ENCODE measurements at regions not wholly inside any gene's neighbourhood (a gene's known extent, or its start where the extent isn't known, plus 50 kb on each side); places are given as distances from the start of the nearest gene placed in this dataset.
"Not testable (repeated sequence)": the region's sequence is repeated elsewhere in the genome, so short reads cannot be mapped to it uniquely, and the experiment has no call there.

DNA sequence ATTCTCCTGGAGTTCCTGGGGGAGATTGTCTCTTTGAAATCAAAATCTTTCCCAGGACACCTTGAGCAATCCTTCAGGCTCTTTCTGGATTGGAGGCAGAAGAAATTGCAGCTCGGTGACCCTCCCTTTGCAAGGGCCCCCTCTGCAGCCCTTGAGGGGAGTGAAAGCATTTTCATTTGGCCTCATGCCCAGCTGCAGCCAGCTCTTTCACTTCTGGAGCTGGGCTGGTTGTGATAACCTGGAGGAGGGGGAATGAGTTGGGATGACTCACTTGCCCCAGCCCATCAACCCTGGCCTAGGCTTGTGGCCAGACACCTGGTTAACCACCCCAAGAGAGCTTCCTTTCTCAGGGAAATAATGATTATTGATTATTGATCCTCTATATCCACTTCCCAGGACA lies 129.7 kb downstream of the POTEG start:
- DNase-seq; H3K4me3 Mint-ChIP-seq; H3K9me3 Mint-ChIP-seq (ENCODE audit: low read depth); ATAC-seq; intact Hi-C loops (cut with DNase I, micrococcal nuclease); H3K27ac Mint-ChIP-seq; H3K27me3 Mint-ChIP-seq; H3K4me1 Mint-ChIP-seq; CTCF ChIA-PET; H3K36me3 Mint-ChIP-seq (ENCODE audit: low read depth); POLR2A ChIA-PET: not testable (repeated sequence)

DNA sequence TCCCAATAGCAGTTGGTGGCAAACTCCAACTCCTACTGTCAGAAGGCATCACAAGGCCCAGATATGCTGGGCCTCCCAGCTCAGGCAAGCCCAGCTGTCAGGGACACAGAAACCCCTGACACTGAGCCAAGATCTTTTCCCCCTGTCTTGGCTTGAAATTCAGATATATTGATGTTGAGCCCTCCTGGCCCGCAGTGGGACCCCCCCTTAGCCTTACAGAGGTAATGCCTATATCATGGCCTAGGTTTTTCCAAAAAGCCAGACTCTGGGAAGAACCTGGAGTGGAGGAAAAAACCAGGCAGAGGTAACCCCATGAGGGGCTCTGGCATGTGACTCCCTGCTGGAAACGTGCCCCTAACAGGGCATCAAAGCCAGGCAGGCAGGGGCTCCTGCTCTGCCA lies 129.2 kb downstream of the POTEG start:
- H3K9me3 Mint-ChIP-seq (ENCODE audit: low read depth); POLR2A ChIA-PET; CTCF ChIA-PET; H3K4me3 Mint-ChIP-seq; ATAC-seq; intact Hi-C loops (cut with DNase I, micrococcal nuclease); DNase-seq; H3K4me1 Mint-ChIP-seq; H3K36me3 Mint-ChIP-seq (ENCODE audit: low read depth); H3K27ac Mint-ChIP-seq; H3K27me3 Mint-ChIP-seq: not testable (repeated sequence)

DNA sequence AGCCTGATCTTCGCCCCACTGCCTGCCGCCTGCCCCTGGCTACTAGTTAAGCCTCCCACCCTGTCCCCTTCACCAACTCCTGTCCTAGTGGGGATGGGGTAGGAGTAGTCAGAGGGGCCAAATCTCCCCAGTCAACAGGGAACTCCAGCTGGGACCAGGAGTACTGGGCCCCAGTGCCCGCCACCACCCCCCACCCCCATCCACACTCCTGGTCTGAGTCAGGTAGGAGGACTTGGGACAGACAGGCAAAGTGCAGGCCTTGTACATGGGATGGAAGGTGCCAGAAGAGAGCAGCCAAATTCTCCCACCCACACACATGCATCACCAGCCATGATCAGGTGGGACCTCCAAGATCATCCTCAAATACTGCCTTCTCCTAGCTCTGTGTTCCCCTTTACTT lies 128.4 kb downstream of the POTEG start:
- CTCF ChIA-PET; H3K4me1 Mint-ChIP-seq; intact Hi-C loops (cut with DNase I, micrococcal nuclease); H3K4me3 Mint-ChIP-seq; H3K36me3 Mint-ChIP-seq (ENCODE audit: low read depth); H3K9me3 Mint-ChIP-seq (ENCODE audit: low read depth); H3K27me3 Mint-ChIP-seq; ATAC-seq; H3K27ac Mint-ChIP-seq; POLR2A ChIA-PET; DNase-seq: not testable (repeated sequence)

DNA sequence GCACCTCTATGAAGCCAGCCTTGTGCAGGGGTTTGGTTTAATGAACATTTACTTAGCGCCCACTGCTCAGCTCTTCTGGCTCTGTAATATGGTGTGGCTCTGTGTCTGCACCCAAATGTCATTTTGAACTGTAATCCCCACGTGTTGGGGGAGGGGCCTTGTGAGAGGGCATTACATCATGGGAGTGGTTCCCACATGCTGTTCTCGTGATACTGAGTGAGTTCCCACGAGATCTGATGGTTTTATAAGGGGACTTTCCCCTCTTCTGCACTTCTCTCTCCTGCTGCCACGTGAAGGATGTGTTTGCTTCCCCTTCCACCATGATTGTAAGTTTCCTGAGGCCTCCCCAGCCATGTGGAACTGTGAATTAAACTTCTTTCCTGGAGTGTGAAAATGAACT lies 127.7 kb downstream of the POTEG start:
- H3K36me3 Mint-ChIP-seq (ENCODE audit: low read depth); H3K27ac Mint-ChIP-seq; DNase-seq; intact Hi-C loops (cut with DNase I, micrococcal nuclease); POLR2A ChIA-PET; CTCF ChIA-PET; H3K9me3 Mint-ChIP-seq (ENCODE audit: low read depth); H3K27me3 Mint-ChIP-seq; H3K4me3 Mint-ChIP-seq; H3K4me1 Mint-ChIP-seq; ATAC-seq: not testable (repeated sequence)

DNA sequence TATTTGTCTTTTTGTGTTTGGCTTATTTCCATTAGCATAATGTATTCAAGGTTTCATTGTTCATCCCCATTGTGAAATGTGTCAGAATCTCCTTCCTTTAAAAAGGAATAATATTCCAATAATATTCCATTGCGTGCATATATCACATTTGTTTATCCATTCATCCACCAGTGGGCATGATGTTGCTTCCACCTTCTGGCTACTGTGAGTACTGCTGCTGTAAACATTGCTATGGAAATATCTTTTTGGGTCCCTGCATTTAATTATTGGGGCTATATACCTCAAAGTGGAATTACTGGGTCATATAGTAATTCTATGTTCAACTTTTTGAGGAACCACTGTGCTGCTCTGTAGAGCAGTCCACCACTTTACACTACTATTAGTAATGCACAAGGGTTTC lies 123.1 kb downstream of the POTEG start:
- H3K36me3 Mint-ChIP-seq (ENCODE audit: low read depth); H3K27me3 Mint-ChIP-seq; DNase-seq; H3K4me3 Mint-ChIP-seq; H3K27ac Mint-ChIP-seq; H3K9me3 Mint-ChIP-seq (ENCODE audit: low read depth); POLR2A ChIA-PET; H3K4me1 Mint-ChIP-seq; ATAC-seq; intact Hi-C loops (cut with DNase I, micrococcal nuclease); CTCF ChIA-PET: not testable (repeated sequence)

DNA sequence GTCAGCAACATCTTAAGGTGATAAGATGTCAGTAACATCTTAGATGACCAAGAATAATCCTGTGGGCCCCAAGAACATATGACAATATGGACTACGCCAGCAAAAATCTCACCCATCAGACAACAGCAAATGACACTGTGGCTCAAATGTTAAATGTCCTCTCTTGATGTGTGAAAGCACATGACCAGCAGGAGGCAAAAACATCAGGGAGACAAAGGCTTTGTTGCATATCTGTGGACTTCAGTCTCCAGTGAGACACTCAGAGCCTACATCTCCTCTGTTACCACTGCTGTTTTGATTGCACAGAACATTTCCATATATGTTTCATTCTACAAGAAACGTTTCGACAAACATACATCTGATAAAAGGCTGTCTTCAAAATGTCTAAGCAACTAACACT lies 103.5 kb downstream of the POTEG start:
- H3K4me1 Mint-ChIP-seq; DNase-seq; H3K9me3 Mint-ChIP-seq (ENCODE audit: low read depth); POLR2A ChIA-PET; H3K36me3 Mint-ChIP-seq (ENCODE audit: low read depth); H3K4me3 Mint-ChIP-seq; CTCF ChIA-PET; H3K27me3 Mint-ChIP-seq; intact Hi-C loops (cut with DNase I, micrococcal nuclease); H3K27ac Mint-ChIP-seq; ATAC-seq: not testable (repeated sequence)

DNA sequence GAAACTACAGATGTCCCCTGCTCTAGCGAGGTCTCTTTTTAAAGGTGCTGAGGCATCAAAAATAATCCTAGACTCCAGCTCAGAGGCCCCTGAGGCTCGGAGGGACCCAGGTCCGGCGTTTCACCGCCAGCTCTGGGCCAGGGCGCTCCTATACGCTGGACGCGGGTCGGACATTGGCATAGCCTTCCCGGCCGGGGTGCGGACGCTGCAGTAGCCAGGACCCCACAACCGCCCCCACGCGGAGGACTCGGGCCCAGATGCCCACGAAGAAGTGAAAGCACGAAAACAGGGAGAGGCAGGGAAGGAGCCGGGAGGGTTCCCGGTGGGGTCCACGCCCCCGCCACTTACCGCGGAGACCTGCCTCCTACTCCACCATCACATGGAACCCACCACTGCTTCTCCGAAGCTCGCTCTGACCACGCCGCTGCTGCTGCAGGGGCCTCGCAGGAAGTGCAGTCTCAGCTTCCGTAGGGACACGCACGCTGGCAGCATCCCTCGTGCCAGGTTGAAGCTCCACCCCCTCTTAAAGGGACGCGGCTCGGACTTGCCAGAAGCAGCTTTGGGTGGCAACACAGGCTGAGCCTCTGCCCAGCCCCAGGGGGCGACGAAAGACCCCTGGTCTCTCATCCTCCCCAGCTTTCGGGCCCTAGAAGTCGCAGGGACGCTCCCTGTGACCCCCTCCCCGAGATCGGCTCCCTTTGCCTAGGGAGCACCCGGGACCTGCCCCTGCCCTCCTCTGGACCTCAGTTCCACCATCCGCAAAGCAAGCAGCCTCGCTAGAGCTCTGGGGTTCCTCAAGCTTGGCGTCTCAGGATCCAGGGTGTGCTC lies 96.7 kb downstream of the POTEG start:
- intact Hi-C loops (cut with DNase I, micrococcal nuclease); H3K9me3 Mint-ChIP-seq (ENCODE audit: low read depth); H3K27me3 Mint-ChIP-seq; H3K36me3 Mint-ChIP-seq (ENCODE audit: low read depth); H3K4me1 Mint-ChIP-seq; H3K27ac Mint-ChIP-seq; H3K4me3 Mint-ChIP-seq; POLR2A ChIA-PET; DNase-seq; CTCF ChIA-PET: not testable (repeated sequence)
- peak; percentile 39 for ATAC-seq

DNA sequence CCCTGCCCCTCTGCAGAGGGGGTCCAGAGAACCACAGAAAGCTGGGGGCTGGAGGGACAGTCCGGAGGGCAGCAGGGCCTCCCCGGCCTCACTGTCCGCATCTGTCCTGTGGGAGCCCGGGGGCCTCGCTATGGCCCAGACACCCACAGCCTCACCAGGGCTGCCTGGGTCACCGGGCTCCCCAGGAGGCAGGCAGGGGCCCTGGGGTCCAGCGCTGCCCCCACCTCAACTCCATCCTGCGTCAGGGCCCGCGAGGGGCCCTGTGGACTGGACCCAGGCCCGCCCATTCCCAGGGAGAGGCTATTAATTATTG lies 96.1 kb downstream of the POTEG start:
- ATAC-seq; H3K27ac Mint-ChIP-seq; intact Hi-C loops (cut with DNase I, micrococcal nuclease); H3K36me3 Mint-ChIP-seq (ENCODE audit: low read depth); POLR2A ChIA-PET; DNase-seq; CTCF ChIA-PET; H3K27me3 Mint-ChIP-seq; H3K4me3 Mint-ChIP-seq; H3K9me3 Mint-ChIP-seq (ENCODE audit: low read depth); H3K4me1 Mint-ChIP-seq: not testable (repeated sequence)

DNA sequence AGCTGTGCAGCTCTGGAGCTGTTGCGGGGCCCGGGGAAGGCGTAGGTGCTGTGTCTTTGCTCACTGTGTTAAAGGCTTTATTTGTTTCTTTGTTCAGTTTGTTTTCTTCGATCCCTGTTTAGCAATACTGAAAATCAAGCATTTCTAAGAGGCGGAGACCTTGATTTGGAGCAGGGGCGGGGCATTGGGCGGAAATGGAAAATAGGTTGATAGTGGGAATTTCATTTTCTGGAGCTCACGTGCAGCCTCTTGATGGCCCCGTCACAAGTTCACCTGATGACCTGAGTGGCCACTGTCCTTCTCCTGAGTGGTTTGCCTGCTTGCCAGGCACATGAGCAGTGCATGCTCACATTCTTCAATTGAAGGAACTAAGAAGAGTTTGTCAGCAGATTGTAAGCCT lies 93.2 kb downstream of the POTEG start:
- DNase-seq; POLR2A ChIA-PET; CTCF ChIA-PET; H3K36me3 Mint-ChIP-seq (ENCODE audit: low read depth); ATAC-seq; H3K4me3 Mint-ChIP-seq; H3K27ac Mint-ChIP-seq; H3K27me3 Mint-ChIP-seq; H3K4me1 Mint-ChIP-seq; H3K9me3 Mint-ChIP-seq (ENCODE audit: low read depth); intact Hi-C loops (cut with DNase I, micrococcal nuclease): not testable (repeated sequence)

DNA sequence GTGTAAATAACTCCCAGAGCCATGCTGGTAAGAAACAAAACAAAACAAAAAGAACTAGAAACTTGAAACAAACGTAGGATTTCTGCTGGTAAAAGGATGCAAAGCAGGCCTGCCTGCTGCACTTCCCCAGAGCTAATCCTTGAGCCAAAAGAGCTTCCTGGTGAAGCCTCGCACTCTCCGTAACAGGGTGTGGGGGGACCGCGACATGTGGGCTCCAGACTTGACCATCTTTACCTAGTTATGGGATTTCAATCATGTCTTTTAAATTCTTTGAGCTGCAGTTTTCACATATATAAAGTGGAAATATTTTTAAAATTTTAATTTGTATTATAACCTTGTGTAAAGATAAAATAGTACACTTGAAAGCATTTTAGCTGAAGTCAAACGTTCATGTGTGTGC lies 92.5 kb downstream of the POTEG start:
- H3K36me3 Mint-ChIP-seq (ENCODE audit: low read depth) = not testable (repeated sequence)

DNA sequence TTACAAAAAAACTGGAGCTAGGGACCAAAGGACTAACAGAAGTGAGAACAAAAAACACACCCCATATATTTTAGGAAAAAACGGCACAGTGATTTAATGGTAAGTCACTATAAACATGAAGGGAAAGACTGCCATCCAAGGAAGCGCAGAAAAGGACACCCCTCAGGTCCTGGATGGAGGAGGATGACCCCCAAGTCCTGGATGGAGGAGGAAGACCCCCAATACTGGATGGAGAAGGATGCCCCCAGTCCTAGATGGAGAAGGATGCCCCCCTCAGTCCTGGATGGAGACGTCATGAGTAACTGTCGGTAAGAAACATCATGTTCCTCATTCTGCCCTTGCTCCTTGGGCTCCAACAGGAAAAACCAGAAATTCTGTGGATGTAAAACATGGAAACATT lies 89.9 kb downstream of the POTEG start:
- intact Hi-C loops (cut with DNase I, micrococcal nuclease); H3K9me3 Mint-ChIP-seq (ENCODE audit: low read depth); CTCF ChIA-PET; ATAC-seq; DNase-seq; H3K27me3 Mint-ChIP-seq; POLR2A ChIA-PET; H3K36me3 Mint-ChIP-seq (ENCODE audit: low read depth); H3K4me3 Mint-ChIP-seq; H3K27ac Mint-ChIP-seq; H3K4me1 Mint-ChIP-seq: not testable (repeated sequence)

More for the DNA sequence above, 92.5 kb downstream of the POTEG start:
- DNase-seq; H3K9me3 Mint-ChIP-seq (ENCODE audit: low read depth); intact Hi-C loops (cut with DNase I, micrococcal nuclease); H3K4me3 Mint-ChIP-seq; H3K27me3 Mint-ChIP-seq; ATAC-seq; POLR2A ChIA-PET; H3K4me1 Mint-ChIP-seq; H3K27ac Mint-ChIP-seq; CTCF ChIA-PET: not testable (repeated sequence)

DNA sequence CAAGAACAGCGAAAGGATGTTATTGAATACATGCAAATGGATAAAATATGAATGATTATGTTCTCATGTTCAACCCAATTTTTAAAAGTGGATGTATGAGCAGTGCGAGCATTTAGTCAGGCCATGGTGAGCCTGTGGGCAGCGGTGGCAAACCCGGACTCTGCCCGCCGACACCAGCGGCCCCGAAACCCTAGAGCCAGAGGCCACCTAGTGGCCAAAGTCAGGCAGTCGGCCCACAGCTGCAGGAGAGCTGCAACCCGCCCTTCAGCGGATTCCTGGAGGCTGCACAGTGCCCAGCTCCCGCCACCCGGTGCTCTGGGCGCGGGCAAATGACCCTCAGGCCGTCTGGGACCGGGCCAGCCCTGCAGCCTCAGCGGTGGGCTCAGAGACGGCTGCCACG lies 89.5 kb downstream of the POTEG start:
- H3K9me3 Mint-ChIP-seq (ENCODE audit: low read depth); ATAC-seq; POLR2A ChIA-PET; H3K4me3 Mint-ChIP-seq; CTCF ChIA-PET; H3K27me3 Mint-ChIP-seq; H3K27ac Mint-ChIP-seq; H3K36me3 Mint-ChIP-seq (ENCODE audit: low read depth); DNase-seq; H3K4me1 Mint-ChIP-seq; intact Hi-C loops (cut with DNase I, micrococcal nuclease): not testable (repeated sequence)
